ENCODE measurements at regions not wholly inside any gene's neighbourhood (a gene's known extent, or its start where the extent isn't known, plus 50 kb on each side); places are given as distances from the start of the nearest gene placed in this dataset.
"Not testable (repeated sequence)": the region's sequence is repeated elsewhere in the genome, so short reads cannot be mapped to it uniquely, and the experiment has no call there.

DNA sequence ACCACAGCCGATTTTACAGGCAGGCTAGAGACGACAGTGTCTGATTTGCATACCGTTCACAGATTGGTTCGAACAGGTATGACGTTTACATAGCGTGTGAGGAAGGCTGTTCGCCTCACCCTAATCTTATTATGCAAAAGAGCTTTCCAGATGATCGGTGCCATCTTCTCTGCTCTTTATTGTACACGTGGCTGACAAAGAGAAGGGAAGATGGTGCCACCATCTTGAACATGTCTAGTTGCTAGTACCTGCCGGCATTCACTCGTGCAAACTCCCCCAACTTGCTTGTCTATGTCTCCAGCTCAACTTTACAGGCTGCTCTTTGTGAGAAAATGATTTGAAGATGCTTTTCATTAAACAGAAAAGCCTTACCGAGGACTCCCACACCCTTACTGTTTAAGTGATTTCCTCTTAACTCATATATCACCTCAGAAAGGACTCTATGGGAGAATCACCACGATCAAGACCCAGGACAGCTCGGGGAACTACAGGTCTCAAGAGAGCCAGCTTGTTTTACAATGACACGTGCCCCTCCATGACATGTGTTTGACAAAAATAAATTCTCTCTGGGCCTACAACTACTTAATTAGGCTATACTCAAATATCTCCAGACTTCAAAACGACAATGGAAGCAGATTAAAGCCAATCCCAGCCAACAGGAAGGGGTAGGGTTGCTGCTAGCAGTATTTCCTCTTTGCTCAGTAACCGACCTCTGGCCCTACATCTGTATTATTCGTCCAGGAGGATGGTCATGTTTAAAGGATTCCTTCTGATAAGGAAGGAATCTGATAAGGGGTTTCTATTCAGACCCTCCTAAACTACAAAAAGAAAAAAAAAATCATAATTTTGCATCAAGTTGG lies 480.6 kb downstream of the TMEM114 start:
- no peak for DNase-seq

DNA sequence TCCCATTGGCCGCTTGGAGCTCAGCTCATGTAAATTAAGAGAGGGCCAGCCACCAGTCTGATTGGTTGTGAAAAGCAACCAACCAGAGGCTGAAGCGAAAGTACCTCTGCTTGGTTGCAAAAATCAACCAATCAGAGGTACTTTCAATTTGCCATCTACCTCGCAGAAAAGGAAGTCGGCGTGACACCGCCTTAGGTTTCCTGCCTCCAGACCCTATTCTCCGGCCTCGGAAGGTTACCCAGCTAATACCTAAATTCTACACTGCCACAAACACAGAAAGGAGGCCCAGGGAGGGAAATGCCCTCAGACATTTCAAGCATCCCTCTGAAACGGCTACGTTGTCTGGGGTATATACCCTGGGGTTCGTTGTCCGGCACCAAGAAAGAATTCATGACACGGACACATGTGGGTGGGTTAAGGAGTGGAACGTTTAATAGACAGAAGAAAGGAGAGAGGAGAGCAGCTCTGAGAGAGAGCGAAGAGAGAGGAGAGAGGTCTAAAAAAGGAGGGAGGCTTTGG lies 481.3 kb downstream of the TMEM114 start:
- no peak for DNase-seq

DNA sequence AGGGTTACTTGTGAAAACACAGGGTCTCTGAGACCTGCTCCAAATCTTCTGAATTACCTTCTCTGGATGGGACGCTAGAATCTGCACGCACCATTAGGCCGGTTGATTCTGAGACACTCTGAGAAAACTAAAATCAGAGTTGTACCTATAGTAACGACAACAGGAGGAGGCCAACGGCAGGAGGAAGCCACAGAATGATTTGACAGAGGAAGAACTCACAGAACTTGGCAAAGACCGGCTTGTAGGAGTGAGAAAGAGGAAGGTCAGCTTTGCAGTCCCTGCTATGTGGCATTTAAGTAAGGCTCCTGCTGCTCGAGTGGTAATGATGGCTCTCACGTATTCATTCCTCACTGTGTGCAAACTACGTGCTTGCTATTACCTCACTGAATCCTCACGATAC lies 483.0 kb downstream of the TMEM114 start:
- no peak for DNase-seq

DNA sequence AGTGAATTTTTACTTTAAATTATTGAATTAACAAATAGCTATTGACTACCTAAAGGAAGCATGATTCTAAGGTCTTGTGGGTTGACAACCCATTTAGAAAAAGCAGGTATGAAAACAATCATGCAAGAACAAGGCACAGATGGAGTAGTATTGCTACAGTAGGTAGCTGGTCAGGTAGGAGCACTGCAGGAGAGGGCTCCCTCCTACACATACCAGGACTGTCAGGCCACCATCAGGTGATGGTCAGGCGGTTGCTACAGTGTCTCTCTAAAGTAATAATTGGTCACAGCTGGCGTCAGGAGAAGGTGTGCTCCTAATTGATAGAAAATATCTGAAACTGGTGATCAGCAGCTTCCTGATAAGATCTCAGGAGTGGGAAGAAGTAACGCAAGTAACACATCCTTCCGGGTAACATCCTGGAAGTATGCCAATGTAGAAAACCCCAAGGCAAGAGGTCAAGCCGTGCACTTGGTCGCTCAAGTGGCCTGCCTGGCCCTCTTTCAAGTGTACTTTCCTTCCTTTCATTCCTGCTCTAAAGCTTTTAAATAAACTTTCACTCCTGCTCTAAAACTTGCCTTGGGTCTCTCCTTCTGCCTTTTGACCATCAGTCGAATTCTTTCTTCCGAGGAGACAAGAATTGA lies 486.5 kb downstream of the TMEM114 start:
- DNase-seq, result no peak

DNA sequence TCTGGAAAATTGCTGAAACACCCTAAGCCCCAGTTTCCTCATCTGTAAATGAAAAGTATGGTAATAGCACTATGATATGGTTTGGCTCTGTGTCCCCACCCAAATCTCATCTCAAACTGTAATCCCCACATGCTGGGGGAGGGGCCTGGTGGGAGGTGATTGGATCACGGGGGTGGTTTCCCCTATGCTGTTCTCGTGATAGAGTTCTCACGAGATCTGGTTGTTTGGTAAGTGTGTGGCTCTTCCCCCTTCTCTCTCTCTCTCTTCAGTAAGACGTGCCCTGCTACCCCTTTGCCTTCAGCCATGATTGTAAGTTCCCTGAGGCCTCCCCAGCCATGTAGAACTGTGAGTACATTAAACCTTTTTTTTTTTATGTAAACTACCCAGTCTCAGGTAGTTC lies 490.7 kb downstream of the TMEM114 start:
- DNase-seq, result no peak

DNA sequence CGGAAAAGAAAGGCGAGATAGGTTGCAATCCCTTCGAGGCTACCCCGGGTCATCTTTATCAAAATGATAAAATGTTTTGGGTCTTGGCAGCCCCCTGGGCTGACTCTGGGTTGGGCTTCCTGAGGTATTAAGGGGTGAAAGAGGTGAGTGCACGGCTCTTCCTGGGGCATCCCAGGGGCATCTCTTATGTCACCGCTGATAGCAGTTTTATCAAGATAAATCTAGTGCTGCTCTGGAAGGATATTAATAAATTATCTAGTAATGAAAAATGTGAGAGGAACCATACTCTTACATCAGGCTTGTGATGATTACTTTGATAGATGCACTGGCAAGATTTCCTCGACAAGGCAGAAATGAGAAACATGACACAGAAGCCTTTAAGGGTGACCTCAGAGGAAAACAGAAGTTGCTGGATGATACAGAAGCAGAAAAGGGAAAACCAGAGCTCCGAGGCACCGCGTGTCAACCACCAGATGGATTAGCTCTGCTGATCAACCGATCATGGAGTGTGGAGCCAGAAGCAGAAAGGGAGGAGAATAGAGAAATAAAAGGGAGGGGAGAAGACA lies 491.3 kb downstream of the TMEM114 start:
- DNase-seq, result no peak

DNA sequence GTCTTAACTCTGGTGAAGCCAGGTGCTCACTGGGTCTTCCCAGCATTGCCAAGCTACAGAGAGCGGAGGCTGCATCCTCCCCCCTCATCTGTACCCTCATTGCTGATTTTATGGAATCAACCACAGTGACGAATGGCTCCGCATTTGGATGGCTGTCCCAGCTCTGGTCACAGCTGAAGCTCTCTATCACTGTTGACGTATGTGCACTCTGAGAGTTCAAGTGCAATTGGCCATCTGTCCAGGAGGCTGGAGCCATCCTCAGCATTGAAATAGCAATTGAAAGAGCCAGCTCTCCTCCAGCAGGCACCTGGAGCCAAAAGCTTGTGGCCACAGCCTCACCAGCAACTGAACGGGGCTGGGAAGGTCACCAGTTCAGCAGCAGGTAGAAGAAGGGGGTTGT lies 494.1 kb downstream of the TMEM114 start:
- DNase-seq, result no peak

DNA sequence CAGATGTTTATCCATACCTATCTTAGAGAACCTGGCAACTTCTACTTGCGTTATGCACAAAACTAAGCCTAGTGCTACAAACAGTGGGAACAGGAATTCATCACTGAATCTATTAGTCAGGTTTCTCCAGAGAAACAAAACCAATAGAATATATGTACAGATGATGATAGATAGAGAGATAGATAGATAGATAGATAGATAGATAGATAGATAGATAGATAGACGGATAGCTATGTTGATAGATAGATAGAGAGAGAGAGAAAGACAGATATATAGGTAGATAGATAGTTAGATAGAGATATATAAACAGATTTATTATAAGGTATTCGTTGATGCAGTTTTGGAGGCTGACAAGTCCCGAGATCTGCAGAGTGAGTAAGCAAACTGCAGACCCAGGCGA lies 495.6 kb downstream of the TMEM114 start:
- DNase-seq, result no peak

DNA sequence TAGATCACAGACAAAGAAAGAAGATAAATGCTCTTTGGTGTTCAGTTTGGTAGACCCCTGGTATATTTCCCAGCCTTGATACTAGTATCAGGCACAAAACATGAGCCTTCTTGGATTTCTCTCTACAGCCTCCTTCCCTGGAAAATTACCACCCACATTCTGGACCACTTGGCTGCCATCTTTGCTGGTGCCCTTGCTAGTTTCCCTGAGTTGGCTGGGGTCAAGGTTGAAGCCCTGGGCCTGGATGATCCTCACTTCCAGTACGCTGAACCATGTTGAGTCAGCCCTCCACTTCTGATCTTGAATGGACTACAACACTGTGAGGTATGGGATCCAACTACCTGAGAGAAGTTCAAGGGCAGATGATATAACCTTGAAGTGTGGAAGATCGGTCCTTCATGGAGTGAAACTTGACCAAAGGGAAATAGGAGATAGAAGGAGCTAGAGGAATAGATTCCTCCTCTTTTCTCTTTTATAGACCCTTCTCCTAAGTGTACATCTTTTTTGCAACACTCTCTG lies 501.4 kb downstream of the TMEM114 start:
- DNase-seq, result no peak

DNA sequence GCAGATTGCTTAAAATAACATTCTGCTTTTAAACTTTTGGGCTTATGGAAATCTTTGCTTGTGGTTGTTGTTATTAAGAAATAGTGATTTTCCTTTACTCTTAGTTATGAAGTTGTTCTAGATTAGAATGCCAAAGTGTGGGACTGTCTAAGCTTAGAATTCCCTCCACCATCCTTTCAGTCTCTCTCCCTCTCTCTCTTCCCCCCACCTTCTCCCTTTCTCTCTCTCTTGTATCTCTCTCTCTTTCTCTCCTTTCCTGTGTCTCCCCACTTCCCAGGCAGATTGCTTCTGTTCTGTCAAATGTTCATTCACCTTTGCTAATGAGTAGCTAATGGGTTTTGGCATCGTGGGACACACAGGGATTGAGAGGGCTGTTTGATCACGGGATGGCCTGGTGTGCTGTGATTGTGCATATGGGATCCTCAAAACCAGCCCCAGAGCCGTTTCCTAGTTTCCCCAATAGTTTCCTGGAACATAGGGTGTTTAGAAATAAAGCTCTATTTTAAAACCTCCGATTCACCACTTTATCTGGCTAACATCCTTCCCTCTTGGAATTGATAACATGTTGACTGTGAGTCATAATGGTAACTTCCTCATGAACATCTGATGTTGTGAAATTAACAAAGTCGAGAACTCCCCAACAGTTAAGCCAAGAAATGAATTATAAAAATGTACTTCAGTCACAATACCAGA lies 502.6 kb downstream of the TMEM114 start:
- no peak for DNase-seq

DNA sequence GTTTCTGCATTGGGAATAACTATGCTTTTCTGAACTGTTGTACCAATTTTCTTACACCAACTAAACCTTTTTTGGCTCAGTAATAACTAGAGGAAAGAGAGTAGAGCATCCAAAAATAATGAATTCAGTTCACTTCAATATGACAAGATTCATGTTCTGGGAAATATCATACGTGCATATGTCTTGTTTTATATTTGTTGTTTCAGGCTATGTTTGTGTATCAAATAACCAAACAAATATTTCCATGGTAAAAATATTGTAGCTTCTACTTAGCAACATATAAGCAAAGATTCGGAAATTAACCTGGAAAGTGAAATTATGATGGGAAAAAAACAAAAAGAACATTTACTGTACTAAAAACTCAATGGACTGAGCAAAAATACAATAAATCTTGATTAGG lies 503.2 kb downstream of the TMEM114 start:
- no peak for DNase-seq

DNA sequence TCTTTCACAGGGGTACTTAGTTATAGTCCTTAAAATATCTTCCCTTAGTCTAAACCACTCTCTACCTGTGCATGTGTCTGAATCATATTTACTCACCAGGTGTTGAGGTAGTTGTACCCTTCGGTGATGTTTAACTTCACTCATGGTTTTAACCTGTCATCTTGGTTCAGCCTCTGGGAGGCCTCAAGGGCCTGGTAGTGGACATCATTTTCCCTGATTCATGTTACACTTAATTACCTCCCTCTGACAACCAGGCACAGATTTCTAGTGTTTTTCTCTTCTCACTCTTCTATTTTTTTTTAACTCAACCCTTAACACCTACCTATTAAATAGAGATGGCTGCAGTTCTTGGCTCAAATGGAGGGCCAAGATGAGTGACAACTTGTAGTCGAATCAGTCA lies 505.4 kb downstream of the TMEM114 start:
- no peak for DNase-seq

DNA sequence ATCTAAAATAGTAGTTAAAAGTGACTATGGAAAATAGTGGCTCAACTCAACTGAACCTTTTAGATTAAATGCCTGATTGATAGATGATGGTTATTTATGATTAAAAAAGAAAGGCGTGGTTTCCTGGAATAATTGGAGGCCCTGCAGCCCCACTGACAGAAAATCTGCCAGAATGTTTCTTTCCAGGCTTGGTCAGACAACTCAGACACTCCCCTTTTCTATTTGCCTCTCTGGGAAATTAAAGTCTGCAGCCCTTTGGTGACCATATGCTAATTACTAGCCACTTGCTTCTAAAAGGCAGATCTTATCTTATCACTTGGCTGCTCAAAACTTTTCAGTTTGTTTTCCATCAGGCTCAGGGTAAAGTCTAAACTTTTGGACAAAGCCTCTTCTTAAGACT lies 506.0 kb downstream of the TMEM114 start:
- DNase-seq, result no peak

DNA sequence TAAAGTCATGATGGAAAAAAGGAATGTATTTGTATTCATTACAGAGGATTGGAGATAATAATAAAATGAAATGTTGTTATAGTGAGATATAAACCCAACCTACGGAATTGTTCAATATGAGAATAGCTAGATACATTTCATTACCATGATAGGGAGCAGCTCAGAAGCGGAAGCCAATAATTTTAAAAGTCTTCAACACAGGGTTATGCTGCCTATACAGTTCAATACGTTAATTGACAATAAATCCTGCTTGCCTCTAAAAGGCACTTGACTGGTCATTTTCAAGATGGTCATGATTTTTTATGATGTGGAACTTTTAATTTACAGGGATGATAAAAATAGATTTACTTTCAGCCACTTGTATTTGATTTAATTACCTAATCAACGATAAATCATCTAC lies 506.8 kb downstream of the TMEM114 start:
- DNase-seq, result no peak

DNA sequence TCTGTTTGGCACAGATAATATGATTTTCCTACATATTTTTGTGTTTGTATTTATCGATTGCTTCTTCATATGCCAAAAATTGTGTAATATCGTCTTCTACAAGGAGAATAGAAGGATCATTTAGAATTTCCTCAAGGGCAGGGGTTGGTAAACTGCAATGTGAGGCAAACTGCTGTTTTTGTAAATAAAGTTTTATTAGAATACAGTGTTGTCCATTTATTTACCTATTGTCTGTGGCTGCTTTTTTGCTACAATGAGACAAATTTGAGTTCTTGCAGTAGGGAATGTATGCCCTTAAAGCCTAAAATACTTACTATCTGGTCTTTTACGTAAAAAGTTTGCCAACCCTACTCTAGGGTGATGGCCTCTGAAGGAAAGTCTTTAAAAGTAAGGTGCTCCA lies 509.5 kb downstream of the TMEM114 start:
- no peak for DNase-seq

DNA sequence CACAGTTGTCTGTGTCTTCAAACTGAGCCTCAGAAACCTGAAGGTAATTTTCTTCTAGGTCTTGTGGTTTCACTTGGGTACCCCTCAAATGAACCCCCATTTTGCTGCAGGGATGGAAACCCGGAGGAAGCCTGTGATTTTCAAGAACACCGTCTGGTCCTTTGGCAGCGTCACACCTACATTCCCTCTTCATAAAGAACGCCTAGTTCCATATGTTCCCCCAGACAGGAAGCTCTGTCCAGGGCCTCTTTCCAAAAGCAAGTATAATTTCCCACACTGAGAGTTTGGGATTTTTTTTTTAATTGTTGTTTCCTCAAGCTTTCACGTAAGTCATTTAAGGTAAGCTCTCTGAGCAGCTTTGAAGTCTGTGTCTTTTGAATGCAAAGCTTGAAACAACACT lies 515.0 kb downstream of the TMEM114 start:
- no peak for DNase-seq

DNA sequence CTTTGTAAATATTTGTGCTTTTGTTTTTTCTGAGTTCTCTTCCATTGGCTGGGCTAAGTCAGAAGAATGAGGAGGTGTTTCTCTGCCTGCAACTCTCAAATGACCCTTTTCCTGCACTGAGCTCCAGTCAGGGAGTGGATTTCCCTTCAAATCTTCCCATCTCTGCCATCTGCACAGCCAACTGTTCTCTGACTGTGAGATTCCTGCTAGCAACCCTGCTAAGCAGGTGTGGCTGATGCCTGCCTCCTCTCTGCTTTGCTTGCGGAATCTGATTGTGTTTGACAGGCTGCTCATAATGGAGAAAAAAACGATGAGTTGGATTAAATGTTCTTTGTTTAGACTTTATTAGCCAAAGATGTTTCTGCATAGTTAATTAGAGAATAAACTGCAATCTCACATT lies 519.8 kb downstream of the TMEM114 start:
- DNase-seq, result no peak

DNA sequence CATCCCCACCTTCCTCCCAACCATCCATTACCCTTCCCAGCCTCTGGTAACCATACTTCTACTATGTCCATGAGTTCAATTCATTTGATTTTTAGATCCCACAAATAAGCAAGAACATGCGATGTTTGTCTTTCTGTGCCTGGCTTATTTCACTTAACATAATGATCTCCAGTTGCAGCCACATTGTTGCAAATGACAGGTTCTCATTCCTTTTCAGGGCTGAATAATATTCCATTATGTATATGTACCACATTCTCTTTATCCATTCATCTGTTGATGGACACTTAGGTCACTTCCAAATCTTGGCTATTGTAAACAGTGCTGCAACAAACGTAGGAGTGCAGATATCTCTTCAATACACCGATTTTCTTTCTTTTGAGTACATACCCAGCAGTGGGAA lies 522.1 kb downstream of the TMEM114 start:
- not testable (repeated sequence) for DNase-seq

DNA sequence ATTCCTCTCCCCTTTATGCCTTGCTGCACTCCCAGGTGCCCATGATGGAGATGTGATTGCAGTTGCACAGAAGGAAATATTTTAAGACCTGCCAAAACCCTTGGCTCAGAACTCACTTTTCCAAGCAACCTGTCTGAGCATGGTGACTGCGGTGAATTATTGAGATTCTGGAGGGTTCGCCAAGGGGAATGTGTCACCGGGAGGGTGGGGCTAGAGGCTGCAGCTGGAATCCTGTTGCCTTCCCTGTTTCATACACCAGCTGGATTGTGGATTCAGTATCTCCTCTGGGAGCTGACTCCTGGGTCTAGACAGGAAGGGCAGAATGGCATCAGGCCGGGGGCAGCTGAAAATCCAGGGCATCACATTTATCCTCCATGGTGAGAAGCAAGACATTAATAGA lies 527.2 kb downstream of the TMEM114 start:
- no peak for DNase-seq

DNA sequence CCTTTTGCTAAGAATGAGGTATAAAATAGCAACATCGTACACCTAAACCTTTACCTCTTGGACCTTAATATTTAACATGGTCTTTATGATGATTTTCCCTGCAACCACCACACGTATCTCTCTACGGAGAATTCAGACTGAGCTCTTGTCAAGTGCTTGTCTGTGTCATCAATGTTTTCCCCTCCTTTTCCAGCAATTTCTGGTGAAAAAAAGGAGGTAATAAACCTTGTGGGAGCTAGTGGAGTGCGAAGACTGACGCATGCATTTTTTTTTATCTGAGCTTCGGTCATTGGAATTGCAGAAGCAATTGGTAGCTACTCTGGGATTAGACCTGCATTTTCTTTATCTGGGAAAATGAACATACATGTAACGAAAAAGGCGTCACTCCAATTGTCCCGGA lies 527.6 kb downstream of the TMEM114 start:
- DNase-seq, result no peak

DNA sequence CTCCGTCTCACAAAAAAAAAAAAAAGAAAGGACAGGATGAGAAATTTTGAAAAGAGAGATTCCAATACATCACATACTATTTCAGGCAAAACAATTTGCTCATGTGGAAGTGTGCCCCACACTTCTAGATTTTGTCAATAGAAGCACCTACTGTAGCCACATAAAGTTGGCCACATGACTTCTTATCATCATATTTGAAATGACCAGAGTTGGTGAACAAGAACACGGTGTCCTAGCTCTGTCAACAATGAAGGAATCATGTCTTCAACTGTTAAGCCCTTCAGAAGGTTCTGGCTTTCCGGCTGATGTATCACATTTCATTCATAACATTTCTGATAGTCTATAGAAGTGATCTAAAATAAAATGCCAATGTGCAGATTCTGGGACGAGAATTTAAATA lies 534.5 kb downstream of the TMEM114 start:
- DNase-seq, result no peak

DNA sequence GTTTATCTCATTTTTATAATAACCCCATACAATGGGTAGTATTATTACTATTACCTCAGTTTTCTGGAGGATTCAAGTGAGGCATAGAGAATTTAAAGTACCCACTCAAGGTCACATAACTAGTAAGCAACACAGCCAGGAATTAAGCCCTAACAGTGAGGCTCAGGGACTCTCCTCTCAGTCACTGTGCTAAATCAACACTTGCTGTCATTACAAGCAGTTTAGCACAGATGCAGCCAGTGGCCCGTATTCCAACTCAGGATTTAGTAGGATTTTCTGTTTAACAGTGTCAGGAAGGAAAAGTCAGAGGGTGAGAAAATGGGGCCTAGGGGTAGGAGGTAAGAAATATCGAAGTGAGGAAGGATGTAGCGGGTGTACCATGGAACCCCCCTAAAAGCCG lies 536.9 kb downstream of the TMEM114 start:
- DNase-seq, result no peak

DNA sequence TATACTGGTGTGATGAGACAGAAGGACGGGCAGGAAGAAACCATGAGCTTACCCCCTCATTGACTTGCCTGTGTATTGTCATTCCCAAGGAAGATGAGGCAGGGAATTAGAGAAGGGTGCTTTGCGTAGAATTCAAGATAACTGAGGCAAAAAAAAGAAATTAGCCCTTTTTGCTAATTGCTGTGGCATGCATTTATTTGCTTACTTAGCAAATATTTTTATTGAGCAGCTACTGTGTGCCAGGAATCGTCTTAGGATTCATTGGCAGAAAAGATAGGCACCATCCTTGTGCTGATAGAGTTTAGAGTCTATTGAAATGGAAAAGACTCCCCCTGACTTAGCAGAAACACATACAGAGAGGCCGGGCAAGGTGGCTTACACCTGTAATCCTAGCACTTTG lies 541.9 kb downstream of the TMEM114 start:
- no peak for DNase-seq

Measured in NCI-H345 (cell line).